ENCODE measurements at regions not wholly inside any gene's neighbourhood (a gene's known extent, or its start where the extent isn't known, plus 50 kb on each side); places are given as distances from the start of the nearest gene placed in this dataset.

DNA sequence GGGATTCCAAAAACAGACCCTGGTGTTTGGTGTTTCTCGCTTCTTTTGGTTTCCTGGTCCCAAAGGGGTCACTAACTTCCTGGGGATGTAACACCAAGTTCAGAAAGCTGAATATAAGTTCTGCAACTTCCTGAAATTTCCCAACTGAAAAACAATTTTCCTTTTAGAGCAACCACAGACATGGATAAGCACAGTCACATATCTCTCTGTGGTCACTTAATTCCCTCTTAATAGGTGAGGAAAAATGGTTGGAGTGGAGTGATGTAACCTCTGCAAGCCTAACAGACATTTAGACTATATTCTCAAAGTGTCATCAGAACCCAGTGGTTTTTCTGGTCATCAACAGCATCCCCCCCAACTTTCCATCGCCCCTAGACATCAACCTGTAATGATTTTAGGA is 135.3 kb downstream of the PRELID2 start:
- no peak for TF ChIP-seq POLR2AphosphoS5 (IDR thresholded peaks at IDR 0.05; ENCODE audit: borderline replicate concordance, low read depth, low read length)
- TF ChIP-seq EZH2 (IDR thresholded peaks at IDR 0.05) = no peak
- TF ChIP-seq FOXP2 (optimal IDR thresholded peaks at IDR 0.05; ENCODE audit: control extremely low read depth, extremely low read length, insufficient read depth) = no peak

Measured in SK-N-MC (cell line).